ENCODE measurements at regions not wholly inside any gene's neighbourhood (a gene's known extent, or its start where the extent isn't known, plus 50 kb on each side); places are given as distances from the start of the nearest gene placed in this dataset.

DNA sequence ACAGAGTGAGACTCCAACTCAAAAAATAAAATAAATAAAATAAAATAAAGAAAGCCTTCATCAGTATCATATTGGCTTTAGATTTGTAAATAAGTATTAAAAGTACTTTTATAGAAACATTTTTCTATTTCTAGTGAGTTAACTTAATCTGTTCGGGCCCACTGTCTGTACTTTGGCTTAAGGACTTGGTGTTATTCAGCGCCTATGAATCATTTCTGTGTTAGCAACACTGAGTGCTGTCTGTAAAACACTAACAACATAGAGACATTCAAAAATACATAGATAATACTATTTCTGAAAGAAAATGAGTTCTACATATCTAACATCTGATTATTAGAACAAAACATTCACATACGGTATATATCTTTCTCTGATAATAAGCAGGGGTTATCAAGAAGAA, 221.5 kb upstream of the CDH19 start:
- no peak for DNase-seq

DNA sequence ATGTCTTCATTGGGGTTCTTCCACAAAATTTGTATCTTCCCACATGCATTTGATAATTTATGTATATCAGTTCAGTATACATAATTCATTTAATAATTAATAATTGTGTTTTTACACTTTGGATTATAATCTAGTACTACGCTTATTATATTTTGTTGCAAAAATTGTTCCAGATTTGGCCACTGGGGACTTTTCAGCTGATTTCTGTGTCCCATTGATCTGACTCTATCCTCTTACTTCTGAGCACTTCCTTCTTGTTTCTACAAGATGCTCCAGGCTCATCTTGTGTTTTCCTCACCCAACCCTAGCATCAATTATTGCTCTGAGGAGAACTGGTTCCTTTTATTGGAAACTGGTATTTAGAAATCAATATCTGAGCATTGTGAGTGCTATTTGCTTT, 215.3 kb upstream of the CDH19 start:
- no peak for DNase-seq

DNA sequence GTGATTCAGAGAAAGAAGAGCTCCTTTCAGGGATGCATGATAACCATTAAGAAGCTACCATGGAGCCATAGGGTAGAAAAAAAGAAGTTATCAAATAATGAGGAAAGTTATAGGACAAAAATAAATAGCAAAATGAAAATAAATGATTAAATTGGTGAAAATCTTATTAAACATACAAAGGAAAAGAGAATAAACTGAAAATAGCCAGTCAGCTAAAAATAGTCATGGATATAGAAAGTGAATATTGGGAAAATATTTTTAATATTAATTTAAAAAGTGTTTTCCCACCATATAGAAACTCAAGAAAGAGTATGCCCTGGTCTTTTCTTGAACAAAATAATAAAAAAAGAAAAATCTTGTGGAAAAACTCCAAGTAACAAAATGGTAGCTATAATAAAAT, 209.2 kb upstream of the CDH19 start:
- DNase-seq, result no peak

DNA sequence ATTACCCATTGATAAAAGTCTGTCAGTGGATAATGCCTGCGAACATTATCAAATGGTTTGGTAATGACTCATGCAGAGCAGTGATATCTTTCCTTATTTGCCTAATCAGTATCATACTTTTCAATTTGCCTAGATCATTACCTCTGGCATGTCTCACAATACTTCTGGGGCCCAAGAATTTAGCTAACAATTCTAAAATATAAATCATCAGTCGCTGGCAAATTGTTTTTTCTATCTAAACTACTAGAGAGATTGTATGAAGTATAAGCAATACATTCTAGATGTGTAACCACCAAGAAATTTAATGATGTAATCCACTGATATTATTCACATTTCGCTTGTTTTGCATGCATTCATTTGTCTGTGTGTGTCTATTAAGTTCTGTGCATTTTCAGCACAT, 191.2 kb upstream of the CDH19 start:
- no peak for DNase-seq

DNA sequence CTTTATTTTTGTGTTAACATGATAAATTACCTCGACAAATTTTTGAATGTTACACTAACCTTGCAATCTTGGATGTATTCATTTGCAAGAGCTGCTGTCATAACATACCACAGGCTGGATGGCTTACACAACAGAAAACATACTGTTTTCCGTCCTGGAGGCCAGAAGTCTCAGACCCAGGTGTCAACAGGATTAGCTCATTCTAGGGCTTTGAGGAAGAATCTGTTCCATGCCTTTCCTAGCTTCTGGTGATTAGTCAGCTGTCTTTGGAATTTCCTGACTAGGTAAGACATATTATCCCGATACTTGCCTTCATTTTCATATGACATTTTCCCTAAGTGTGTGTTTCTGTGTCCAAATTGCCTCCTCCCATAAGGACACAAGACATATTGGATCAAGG, 188.6 kb upstream of the CDH19 start:
- DNase-seq, result no peak

DNA sequence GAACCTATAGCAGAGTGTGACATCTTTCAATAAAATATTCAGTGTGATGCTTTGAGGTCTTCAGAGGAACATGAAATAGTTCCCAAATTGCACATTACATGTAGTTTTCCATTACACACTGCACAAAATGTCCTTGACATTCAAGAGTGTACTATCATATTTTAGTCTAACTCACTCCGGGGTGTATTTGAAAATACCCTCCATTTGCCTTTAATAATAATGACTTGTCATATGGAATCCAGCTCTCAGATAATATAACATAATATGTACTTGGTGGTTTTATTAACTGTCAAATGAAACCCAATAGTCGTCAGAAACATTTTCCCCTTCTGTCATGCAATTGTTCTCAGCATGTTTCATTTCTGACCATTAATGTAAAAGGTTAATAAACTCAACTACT, 176.7 kb upstream of the CDH19 start:
- DNase-seq, result no peak

DNA sequence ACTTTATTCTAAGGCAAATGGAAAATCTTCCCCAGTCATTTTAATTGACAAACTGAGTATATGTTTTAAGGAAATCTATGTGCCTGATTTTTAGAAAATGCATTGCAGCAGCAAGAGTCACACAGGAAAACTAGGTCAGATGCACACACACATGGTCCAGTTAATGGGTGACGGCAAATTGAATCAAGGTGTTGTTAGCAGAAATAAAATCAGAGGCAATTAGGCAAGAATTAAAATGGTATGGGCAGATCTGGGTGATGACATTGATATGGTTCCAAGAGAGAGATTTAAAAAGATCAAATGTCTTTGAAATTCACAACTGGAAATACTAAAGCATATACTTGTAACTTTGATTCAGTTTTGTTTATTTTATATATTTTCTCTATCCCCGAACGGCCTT, 174.2 kb upstream of the CDH19 start:
- DNase-seq, result no peak

DNA sequence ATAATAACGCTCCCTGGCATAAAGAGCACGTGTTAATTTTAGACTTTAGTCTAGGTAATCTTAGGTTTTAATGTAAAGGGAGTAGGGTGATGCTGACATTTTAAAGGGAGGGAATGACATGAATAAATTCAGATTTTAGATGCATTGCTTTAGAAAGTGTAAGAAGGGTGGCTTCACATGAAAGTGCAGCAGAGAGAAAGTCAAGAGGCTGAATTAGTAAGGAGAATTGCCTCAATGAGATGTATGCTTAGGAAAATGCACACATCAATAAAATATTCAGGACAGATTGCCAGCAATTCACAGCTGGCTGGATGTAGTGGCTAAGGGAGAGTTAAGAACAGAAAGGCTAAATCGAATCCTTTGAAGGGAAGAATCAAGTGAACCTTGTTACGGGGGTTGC, 165.5 kb upstream of the CDH19 start:
- no peak for DNase-seq

DNA sequence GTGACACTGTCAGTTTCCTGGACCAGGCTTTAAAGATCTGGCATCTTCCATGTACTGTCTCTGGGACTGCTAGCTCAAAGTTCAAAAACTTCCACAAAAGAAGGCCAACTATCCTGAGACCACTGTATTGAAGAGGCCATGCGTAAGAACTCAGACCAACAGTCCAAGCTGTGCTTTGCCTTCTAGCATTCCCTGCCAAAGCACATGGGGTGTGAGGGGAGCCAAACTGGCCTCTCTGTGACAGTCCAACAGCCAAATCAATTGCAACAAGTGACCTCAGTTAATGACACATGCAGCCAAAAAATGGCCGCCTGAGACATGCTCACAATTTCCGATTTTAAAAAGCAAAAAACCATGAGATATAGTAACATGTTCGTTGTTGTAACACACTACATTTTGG, 160.3 kb upstream of the CDH19 start:
- DNase-seq, result no peak

DNA sequence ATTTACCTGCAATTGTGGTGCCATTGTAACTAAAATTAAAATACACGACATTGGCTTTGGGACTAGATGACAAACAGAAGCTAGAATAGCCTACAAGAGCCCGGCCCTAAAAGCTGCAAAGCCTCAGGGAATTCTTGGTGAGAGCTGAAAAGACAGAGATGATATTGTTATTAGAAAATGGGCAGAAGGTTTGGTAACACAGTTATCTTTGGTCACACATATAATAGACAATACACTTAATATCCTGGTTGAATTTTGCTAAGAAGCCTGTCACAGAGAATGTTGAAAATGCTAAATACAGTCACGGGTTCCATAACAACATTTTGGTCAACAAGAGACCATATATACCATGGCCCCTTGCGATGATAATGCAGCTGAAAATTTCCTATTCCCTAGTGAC, 157.3 kb upstream of the CDH19 start:
- no peak for DNase-seq

DNA sequence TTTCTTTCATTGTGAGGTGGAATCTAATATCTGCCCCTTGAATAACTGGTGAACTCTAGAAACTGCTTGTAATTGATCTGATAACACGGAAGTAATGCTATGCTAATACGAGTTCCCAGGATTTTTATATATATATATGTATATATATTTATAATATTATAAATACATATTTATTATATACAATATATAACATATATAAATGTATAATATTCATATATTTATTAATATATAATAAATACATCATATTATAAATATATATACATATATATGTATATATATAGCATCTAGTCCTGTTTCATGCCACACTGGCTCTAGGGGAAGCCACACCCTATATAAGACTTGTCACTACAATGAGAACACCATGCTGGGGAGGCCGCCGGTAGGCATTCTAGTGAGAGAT, 156.7 kb upstream of the CDH19 start:
- DNase-seq, result no peak

DNA sequence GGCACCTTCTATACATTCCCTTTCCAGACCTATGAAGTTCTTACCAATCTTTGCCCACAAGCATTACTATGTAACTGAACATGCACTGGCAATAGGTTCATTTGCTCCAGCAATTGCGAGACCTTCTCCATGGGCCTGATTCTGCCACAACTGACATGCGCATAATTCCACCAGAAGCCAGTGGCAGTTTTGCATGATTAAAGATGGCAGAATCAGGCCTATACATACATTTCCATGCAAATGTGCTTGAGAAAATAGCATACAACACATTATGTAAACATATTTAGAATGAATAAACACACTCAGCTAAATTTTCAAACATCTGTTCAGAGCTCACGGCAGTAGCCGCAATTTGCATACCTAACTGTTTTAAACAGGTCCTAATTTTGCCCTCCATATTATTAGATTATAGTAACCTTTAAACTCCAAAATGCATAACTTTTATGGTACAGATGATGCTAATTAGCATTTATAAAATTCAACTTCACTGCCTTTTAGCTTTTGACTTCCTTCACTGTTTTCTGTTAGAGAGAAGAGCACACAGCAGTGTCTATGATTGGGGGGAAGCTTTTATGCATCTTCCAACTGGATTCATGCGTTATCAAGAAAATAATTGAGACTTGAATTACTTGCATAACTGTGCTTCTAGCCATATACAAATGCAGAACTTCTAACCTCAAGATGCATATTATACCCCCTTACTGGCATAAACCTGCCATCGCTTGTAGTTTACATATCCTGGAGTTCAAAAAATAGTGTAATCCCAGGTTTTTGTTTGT, 155.3 kb upstream of the CDH19 start:
- DNase-seq, result no peak

DNA sequence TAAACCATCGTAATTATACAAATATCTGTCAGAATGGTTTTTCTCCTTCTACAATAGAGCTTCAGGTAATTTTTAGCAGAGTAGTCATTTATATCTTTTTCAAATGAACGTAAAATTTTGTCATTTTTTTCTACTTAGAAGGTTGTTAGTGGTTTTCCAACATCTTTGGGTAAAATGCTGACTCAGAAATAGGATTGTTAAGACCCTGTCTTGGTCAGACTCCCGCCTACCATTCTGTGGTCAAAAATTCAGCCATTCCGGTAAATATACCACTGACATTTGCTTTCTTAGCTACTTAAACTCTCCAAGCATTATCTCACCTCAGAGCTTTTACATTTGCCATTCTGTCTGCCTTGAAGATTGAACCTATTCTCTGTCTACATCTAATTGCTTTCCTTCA, 154.1 kb upstream of the CDH19 start:
- DNase-seq, result no peak

DNA sequence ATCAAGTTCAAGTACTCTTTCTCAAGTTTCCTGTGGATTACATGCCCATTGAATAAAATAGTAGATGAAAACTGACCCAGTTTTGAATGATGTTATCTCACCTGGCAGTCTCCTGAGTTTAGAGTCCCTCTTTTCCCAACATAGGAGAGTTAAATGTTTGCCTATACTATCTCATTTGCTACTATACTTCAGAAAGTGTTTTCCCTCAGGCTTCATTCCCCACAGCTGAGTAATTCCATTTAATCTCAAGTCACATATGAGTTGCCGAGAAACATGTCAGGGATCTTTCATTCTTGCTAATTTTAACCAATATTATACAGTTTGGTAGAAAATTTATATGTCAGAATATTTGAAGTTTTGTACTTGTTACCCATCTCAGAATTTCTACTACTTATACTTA, 150.4 kb upstream of the CDH19 start:
- no peak for DNase-seq

DNA sequence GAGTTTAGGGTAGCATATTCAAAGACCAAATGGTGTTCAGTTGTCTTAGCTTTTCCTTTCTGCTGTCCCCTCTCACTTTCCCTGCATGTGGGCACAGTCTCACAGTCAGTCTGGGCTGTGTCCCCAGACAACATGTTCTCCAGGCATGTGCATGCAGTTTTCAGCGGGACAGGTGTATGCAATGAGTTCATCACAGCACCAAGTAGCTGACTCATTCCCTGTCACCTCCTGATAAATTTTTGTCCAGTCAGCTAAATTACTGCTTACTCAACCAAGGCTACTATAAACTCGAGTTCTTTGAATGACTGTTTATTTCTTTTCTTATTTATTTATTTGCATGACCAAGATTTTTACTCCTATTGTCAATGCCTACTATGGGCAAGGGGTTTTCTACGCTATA, 148.8 kb upstream of the CDH19 start:
- no peak for DNase-seq

DNA sequence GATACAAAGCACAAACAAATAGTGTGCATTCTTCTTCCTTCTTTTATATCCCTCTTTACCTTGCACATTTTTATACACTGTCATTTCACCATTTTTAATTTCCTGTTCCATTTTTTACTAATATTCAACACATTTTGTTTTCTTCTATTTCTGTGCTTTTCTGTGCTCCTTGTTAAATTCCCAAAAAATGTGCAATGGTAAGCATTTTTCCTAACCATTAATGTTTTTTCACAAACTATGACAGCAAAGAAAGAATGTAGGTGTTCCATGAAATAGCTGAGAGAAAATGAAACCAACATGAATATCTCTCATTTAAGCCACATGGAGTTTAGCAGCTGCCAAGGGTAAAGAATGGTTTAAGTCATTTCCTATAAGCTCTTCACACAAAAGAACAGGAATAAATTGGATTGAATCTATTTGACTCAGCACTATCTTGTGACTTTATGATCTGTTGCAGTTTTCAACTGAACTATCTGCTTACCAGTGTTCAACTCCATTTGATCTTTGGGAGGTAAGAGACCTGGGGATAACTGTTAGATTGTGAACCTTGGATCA, 145.7 kb upstream of the CDH19 start:
- DNase-seq, result no peak

DNA sequence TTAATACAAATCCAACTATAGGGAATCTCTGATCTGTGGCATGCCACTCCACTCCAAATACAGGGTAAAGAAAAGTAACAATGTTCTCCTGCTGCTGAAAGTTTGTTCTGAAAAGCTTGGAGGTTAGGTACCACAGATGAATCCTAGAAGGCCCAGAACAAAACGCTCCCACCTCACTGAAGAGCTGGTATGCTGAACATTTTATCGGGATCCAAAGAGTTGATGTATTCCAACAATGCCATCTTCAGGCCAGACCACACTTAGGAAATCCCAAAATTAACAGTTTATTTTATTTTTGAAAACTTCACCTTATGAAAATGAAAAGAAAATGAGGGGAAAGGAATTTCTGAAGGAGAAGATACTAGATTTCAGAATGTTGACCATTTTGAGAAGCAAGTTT, 145.1 kb upstream of the CDH19 start:
- no peak for DNase-seq

DNA sequence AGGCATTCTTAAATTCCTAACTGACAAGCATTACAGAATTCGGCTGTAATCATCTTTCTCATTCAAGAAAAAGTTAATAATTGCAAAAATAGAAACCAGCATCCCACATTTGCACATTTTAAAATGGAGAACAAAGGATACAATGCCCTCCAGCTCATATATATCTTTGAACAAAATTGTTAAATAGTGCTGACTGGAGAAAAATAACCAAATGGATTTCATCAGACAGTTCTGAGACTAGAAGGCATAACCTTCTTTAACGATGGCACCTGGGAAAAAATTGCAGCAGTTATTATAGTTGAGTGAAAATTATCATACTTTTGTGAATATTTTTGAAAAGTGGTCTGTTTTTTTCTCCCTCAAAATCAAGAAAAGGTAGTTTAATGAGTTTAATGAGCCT, 138.9 kb upstream of the CDH19 start:
- no peak for DNase-seq

DNA sequence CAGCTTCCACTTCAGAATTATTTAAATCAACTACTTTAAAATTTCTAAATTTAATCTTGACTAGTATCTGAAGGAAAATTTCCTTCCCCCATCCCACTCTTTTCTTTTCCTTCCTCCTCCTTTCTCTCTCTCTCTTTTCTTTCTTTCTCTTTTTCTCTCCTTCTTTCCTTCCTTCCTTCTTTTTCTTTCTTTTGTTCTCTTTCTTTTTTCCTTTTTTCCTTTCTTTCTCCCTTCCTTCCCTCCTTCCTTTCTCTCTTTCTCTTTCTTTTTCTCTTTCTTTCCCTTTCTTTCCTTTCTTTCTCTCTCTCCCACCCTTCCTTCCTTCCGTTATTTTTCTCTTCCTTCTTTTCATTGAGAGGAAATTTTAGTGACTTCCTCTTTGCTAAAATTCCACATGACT, 132.0 kb upstream of the CDH19 start:
- DNase-seq, result no peak

DNA sequence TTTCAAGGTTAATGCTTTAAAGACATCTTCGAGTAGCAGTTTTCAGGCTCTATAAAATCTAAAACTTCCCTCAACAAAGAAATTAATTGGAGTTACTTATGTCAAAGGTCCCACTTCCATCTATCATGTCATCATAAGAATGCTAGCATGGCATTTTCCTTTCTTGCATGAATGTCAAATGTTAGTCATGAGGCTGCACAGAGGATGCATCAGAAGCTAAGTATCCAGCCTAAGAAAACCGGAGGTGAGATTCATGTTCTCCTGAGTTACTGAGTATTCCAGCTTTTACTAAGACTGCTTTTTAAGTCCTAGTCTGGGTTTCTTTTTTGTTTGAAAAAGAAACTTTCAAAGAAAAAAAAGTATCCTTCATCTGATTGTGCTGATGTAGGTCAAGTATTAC, 130.6 kb upstream of the CDH19 start:
- no peak for DNase-seq

DNA sequence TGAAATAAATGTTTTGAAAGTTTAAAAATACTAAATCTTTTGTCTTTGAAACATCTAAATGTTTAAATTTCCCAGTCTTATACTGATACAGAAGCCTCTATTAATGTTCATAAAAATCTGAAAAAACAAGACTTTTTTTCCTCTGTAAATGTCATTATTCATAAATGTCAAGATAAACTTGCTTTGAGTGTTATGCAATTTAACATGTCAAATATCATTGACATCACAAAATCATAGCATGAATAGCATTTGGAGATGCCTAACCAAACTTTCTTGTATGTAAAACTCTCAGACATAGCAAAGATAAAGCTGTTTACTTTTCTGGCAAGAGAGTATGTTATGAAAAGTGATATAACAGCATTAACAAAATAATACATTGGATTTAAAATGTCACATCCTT, 128.0 kb upstream of the CDH19 start:
- no peak for DNase-seq

DNA sequence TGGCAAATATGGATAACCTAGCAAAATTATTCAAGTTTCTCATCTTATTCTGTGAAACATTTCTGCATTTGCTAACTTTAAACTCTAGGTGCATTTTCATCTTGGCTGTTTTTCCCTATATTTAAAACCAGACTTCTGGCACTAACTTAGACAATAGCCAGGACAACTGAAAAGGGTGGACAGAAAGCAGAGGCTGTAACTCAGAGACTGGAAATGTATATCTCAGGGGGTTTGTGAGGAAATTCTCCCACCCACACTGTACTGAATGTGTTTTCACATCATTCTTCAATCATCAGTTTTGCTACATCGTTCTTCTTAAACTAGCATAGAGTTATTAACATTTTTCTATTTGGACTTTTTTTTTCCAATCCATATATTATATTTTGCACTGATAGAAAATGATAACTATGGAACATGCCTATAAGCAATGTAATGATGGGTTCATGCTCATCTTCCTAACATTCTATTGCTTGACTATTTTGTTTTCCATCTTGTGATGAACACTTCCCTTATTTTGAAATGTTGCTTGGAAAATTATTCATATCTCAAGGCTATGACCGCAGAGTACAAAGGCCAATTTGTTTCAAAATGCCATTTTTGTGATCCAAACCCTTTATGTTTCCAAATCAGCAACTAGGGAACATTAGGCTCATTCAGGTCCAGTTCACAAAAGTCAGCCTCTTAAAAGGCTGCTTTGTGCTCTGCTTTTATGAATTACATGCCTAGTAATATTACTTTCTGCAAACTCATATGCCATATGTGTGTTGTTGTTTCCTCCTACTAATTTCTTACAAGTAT, 125.8 kb upstream of the CDH19 start:
- no peak for DNase-seq

DNA sequence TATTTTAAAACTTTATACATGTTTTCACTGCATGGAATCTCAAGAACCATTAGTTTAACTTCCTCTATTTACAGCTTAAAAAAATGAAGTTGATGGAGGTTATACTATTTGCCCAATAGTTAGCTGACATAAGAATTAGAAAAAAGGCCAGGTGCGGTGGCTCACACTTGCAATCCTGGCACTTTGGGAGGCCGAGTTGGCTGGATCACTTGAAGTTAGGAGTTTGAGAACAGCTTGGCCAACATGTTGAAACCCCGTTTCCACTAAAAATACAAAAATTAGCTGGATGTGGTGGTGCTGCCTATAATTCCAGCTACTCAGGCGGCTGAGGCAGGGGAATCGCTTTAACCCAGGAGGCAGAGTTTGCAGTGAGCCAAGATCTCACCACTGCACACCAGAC, 125.1 kb upstream of the CDH19 start:
- DNase-seq, result no peak

DNA sequence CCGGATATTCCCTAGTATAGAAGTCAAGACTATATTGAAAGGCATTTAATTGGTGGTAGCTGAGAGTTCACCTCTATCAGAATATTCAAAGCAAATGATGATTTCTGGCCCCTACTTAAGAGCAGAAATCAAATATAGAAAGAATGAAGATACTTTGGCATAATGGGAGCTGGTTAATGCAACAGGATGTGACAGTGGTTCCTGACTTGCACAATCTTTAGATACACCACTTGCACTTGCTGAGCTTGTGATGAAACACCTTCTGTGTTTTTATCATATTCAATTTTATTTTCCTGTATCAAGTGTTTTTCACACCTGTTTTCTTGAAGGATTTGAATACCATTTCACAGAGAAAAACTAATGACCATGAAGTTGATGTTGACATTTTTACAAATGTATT, 124.1 kb upstream of the CDH19 start:
- no peak for DNase-seq

Measured in cerebellar nuclear complex (tissue), 1 donor.